ENCODE measurements at regions not wholly inside any gene's neighbourhood (a gene's known extent, or its start where the extent isn't known, plus 50 kb on each side); places are given as distances from the start of the nearest gene placed in this dataset.
"Not testable (repeated sequence)": the region's sequence is repeated elsewhere in the genome, so short reads cannot be mapped to it uniquely, and the experiment has no call there.

DNA sequence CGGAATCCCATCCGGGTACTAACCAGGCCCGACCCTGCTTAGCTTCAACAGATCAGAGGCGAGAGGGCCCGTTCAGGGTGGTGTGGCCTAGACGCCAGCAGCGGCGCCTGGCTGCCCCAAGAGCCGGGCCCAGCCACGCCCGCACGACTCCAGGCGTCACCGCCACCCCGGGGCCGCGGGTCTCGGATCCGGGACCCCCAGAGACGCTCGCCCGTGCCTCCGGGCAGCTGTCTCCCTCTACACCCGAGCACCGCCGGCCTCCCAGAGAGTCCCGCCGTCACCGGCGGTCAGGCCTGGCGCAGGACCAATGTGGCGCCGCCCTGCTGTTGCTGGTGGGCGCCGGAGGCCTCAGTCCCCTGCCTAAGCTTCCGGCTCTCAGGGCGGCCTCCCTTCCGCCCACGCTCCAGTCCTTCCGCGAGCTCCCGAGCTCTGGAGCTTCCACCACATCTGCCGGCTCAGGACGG is 441.2 kb upstream of the DEFB115 start:
- Histone ChIP-seq H3K9me3 (peaks cover 0 to 12% (median 1%) of the 10 kb centered on the region in 4 donors), H3K36me3 (no peaks in the 10 kb centered on the region), H3K27ac (no peak overlapping the region), H3K4me1 (no peaks in the 10 kb centered on the region), H3K4me3 (no peak overlapping the region), H3K27me3 (no peaks in the 10 kb centered on the region)
- DNase-seq = peak in 1 of 3 donors; percentile 57
- TF ChIP-seq POLR2A (IDR thresholded peaks at IDR 0.05) = no peak
- TF ChIP-seq, protein P1, sequence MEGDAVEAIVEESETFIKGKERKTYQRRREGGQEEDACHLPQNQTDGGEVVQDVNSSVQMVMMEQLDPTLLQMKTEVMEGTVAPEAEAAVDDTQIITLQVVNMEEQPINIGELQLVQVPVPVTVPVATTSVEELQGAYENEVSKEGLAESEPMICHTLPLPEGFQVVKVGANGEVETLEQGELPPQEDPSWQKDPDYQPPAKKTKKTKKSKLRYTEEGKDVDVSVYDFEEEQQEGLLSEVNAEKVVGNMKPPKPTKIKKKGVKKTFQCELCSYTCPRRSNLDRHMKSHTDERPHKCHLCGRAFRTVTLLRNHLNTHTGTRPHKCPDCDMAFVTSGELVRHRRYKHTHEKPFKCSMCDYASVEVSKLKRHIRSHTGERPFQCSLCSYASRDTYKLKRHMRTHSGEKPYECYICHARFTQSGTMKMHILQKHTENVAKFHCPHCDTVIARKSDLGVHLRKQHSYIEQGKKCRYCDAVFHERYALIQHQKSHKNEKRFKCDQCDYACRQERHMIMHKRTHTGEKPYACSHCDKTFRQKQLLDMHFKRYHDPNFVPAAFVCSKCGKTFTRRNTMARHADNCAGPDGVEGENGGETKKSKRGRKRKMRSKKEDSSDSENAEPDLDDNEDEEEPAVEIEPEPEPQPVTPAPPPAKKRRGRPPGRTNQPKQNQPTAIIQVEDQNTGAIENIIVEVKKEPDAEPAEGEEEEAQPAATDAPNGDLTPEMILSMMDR (IDR thresholded peaks at IDR 0.05) = no peak

DNA sequence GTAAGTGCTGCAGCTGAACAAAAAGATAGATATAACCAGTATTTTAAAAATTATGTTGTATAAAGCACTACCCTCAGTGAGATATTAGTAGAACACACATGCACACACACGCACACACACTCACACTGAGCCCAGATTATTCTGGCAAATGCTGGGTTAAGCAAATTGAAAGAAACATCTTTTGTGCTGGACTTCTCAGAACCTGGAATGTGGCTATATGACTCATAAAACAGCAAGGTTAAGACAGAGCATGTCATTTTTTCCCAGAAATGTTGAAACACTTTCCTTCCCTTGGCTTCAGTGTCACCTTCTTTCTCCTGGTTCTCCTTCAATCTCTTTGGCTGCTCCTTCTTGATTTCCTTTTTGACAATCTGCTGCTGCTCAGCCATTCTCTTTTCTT is 435.8 kb upstream of the DEFB115 start:
- H3K36me3 ChIP-seq, H3K9me3 ChIP-seq, H3K4me3 ChIP-seq, H3K27me3 ChIP-seq, H3K27ac ChIP-seq, DNase-seq, H3K4me1 ChIP-seq: not testable (repeated sequence)

DNA sequence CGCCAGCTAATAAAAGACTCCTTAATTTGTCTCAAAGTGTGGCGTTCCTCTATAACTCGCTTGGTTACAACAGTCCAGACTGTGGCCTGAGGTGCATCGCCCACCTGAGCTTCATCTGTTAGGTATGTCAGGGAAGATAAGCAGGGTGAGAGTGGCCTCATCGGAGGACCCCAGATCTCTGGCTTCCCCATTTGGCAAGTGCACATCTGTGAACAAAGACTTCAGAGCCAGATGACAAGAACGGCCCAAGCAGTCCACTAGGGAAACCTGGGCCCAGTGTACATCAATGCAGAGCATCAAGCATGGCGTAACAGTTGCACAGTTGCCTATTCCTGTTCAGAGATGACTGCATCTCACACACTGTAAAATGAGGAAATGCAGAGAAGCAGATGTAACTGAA is 432.8 kb upstream of the DEFB115 start:
- not testable (repeated sequence) for H3K27ac ChIP-seq, DNase-seq, H3K9me3 ChIP-seq, H3K4me1 ChIP-seq, H3K27me3 ChIP-seq, H3K36me3 ChIP-seq, H3K4me3 ChIP-seq

DNA sequence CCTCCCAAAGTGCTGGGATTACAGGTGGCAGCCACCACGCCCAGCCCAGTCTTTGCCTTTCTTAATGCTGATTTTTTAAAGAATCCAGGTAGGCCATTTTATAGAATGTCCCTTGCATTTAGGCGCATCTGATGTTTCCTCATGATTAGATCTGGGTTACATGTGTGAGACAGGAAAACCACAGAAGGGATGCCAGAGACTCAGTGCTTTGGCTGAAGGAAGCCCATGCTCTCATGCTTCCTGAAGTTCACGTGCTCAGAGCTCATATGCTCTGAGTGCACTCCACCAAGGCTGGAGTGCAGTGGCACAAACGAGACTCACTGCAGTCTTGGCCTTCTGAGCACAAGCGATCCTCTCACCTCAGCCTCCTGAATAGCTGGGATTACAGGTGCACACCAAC is 411.5 kb upstream of the DEFB115 start:
- H3K27ac ChIP-seq, H3K9me3 ChIP-seq, H3K27me3 ChIP-seq, DNase-seq, H3K4me3 ChIP-seq, H3K36me3 ChIP-seq, H3K4me1 ChIP-seq: not testable (repeated sequence)

DNA sequence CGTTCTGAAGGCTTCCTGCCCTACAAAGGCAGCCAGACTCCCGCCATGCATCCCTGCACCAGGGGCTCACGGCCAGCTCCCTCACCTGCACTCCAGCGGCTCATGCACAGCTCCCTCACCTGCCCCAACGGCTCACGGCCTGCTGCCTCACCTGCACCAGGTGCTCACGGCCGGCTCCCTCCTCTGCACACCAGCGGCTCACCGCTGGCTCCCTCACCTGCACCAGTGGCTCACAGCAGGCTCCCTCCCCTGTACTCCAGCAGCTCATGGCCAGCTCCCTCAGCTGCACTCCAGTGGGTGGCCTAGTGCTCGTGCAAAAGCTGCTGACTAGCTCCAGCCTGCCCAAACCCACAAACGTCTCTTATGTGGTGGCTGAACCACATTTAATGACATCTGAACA is 389.2 kb upstream of the DEFB115 start:
- H3K4me1 ChIP-seq, H3K36me3 ChIP-seq, DNase-seq, H3K27me3 ChIP-seq, H3K9me3 ChIP-seq, H3K4me3 ChIP-seq, H3K27ac ChIP-seq: not testable (repeated sequence)

DNA sequence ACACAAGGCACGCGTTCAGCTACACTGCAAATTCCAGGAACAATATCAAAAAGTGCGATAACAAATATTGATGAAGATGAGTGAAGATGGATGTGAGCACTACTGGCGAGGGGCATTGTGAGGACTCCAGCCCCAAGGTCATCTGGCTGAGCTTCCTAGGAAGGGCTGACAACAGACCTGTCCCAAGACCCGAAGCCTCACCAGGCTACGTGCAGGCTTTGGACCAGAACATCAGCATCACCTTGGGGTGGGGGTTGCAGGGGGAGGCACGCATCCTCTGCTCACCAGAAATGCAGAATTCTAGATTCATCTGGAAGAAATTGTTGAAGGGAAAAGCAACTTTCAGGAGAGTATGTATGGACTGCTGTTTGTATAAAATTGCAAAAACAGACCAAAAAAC is 386.3 kb upstream of the DEFB115 start:
- not testable (repeated sequence) for H3K4me3 ChIP-seq, H3K27ac ChIP-seq, H3K36me3 ChIP-seq, H3K4me1 ChIP-seq, H3K9me3 ChIP-seq, H3K27me3 ChIP-seq, DNase-seq

DNA sequence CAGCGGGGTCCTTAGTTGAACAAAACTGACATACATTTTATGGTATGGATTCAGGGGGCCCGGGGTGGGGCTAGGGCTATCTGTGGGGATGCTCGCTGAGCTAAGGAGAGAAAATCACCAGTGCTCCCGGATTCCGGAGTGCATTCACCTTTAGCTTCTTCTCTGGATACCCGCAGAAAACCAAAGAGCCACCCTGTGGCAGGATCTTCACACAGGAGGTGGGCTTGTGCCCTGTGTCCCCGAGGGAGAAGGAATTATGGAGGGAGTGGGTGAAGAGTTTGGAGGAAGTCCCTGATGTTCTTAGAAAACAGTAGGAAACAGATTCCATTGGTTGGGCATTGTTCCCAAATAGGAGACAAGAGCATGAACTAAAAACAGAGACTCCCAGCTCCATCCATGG is 385.2 kb upstream of the DEFB115 start:
- not testable (repeated sequence) for H3K36me3 ChIP-seq, H3K4me3 ChIP-seq, H3K4me1 ChIP-seq, DNase-seq, H3K9me3 ChIP-seq, H3K27me3 ChIP-seq, H3K27ac ChIP-seq

DNA sequence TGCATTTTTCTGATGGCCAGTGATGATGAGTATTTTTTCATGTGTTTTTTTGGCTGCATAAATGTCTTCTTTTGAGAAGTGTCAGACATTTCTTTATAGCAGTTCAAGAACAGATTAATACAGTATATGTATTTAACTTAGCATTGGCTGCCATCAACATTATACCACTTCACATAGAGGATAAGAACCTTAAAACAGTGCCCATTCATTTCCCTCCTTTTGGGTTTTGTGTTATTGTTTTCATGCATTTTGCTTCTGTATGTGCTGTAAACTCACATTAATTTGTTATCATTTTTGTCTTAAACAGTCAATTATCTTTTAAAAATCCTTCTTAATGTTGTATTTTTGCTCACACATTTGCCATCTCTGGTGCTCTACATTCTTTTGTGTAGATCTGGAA is 381.6 kb upstream of the DEFB115 start:
- H3K27me3 ChIP-seq, H3K4me3 ChIP-seq, H3K27ac ChIP-seq, DNase-seq, H3K9me3 ChIP-seq, H3K36me3 ChIP-seq, H3K4me1 ChIP-seq: not testable (repeated sequence)

DNA sequence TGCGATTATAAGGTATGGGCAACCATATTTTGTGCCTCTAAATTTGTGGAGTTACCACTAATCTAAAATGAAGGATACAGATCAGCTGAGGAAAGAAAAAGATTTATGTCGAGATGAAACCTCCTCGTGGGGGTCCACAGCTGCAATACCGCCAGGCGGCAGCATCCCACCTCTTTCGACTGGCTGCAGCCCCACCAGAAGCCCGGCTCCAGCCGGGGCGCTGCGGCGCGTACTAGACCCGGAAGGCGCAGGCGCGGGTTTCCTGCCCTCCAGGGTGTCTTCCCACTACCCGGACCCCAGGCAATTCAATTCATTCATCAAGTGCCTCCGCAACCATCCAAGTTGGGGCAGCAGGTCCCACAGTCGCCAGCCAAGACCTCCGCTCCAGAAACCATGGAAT is 366.1 kb upstream of the DEFB115 start:
- DNase-seq, H3K4me3 ChIP-seq, H3K27me3 ChIP-seq, H3K36me3 ChIP-seq, H3K4me1 ChIP-seq, H3K9me3 ChIP-seq, H3K27ac ChIP-seq: not testable (repeated sequence)

DNA sequence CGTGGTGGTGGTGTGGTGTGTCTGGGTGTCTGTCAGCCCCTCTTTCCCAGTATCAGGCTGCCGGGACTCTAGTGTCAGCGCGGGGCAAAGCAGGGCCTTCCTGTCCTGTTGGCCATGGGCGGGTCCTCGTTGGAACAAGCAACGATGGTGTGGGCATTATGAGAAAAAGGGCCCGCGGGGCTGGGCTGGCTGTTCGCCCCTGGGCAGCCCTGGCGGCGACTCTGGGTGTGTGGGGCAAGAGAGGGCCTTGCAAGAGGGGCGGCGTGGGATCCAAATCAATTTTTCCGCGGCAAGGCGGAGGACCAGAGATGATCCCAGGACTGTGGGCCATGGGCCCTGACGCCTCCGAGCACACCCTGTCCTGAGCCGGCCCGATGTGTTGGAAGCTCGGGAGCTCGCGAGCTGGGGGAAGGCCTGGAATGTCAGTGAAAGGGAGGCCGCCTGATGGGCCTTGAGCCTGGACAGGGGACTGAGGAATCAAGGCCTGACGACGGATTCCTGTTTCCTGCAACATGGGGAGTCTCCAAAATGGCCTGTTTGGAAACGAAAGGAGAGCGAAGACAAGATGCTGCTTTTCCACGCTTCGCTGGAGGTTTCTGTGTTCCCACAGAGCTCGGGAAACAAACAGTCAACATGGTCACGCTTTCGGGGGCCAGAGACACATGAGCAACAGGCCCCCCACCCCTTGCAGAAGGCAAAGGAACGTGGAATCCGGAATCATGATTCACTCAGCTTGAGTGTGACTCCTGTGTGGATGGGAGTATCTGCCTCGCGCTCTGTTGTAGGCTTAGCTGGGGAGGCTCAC is 364.7 kb upstream of the DEFB115 start:
- Histone ChIP-seq H3K36me3 (no peaks in the 10 kb centered on the region), H3K27ac (no peak overlapping the region), H3K27me3 (no peaks in the 10 kb centered on the region), H3K4me3 (no peak overlapping the region), H3K4me1 (no peaks in the 10 kb centered on the region), H3K9me3 (peaks cover 0 to 4% (median 1%) of the 10 kb centered on the region in 4 donors)
- TF ChIP-seq POLR2A (IDR thresholded peaks at IDR 0.05) = no peak
- TF ChIP-seq, protein P1 (IDR thresholded peaks at IDR 0.05) = no peak
- DNase-seq = no peak

DNA sequence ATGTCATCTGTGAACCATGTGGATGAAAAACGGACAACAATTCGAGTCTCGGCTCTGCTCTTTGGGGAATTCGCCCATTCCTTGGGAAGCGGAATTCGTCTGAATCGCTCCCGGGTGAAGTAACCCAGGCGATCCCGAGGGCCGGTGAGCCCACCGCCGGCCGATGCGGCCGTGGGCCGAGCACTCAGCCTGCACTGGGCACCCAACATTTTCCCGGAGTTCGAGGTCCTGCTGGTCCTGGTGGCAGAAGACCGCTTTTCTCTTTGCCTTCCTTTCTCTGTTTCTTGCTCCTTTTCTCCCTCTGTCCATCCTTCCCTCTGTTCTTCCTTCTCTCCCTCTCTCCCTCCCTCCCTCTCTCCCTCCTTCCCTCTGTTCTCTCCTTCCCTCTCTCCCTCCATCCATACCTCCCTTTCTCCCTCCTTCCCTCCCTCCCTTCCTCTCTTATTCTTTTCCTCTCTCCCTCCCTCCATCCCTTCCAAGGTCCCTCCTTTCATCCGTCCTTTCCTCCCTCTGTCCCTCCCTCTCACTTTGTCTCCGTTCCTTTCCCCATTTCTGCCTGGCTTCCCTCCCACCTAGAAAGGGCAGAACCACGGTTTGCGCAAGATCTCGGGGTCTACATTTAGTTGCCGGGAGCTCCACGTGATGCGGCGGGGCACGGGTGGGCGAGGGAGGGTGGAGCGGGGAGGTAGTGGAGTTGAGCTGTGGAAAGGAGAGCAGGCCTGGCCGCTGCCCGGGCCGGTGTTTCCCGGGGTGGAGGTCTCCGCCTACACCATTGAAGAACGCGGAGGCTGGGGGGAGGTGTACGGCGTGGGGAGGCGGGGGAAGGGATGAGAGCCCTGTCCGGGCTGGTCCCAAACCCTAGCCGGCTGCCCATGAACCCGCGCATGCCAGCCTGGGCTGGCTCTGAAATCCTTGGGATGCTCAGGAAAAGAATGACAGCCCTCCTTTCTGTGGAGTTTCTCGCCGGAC is 363.8 kb upstream of the DEFB115 start:
- not testable (repeated sequence) for H3K36me3 ChIP-seq, H3K4me1 ChIP-seq, H3K27me3 ChIP-seq, H3K27ac ChIP-seq, DNase-seq, H3K9me3 ChIP-seq, H3K4me3 ChIP-seq

DNA sequence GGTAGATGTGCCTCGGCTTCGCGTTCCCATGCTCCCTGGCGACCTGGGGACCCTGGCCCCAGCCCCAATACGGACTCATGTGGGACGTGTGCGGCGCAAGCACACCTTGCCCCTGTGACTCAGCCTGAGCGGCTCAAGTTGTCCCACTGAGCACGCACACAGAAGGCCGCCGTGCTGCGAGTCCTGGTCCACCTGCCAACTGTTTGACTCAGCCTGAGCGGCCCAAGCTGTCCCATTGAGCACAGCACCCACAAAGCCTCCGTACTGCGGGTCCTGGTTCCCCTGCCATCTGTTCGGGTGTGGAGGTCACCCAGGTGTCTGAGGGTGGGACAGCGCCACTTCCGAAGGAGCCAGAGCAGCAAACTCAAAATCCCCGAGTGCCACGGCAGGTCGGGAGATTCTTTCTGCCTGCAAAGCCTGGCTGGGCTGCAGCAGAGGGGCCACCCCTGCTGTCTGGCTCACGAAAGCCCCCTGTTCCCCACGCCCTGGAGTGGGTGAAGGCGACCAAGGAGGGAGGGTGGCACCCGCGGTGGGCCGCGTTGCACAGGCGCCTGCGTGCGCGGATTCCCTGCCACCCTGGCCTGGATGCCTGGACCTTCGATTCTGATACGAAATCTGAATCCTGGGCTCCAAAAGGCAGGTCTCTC is 362.6 kb upstream of the DEFB115 start:
- H3K36me3 ChIP-seq, H3K4me1 ChIP-seq, H3K27me3 ChIP-seq, H3K4me3 ChIP-seq, H3K9me3 ChIP-seq, DNase-seq, H3K27ac ChIP-seq: not testable (repeated sequence)

Measured in Peyer's patch (tissue), 4 donors.